GM03348 (cell line): ENCODE measurements at regions not wholly inside any gene's neighbourhood (a gene's known extent, or its start where the extent isn't known, plus 50 kb on each side); places are given as distances from the start of the nearest gene placed in this dataset.

Experiments used
- DNase-seq: peaks from one replicate; pipeline ENCODE4 v3.0.0; 2012; ENCODE audit warnings: low spot score

DNA sequence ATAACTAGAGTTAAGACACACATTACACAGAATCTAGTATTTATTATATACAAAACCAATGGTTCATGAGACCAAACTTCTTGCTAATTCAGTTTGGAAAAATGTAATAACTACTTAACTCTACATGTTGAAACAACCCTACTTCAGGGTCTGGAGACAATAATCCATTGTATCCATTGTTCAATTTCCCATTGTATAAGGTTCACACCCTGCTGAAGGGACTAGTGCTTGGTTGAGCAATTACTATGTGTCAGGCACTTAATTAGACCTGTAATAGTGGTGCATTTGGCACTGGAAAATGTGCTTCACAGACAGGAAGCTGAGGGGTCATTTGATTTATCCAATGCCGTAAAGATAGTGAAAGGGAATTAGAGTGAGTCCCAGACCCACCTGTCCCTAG is 114.3 kb upstream of the PAPPA start:
- DNase-seq = no peak

DNA sequence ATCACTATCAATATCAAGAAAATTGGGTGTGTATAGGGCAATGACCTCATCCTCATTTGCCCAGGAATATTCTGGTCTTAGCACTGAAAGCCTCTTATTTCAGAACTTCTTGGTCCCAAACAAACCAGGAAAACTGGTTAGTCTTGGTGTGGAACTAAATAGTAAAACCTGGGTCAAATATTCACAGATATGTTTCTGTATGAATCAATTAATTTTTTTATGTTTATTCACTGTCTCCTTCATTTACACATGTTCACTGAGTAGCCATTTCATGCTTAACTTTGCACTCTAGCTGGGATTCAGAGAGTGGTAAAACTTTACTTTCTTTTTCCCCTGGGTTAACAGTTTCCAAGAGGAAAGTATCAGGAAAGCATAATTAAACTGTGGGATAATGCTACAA is 113.7 kb upstream of the PAPPA start:
- no peak for DNase-seq

DNA sequence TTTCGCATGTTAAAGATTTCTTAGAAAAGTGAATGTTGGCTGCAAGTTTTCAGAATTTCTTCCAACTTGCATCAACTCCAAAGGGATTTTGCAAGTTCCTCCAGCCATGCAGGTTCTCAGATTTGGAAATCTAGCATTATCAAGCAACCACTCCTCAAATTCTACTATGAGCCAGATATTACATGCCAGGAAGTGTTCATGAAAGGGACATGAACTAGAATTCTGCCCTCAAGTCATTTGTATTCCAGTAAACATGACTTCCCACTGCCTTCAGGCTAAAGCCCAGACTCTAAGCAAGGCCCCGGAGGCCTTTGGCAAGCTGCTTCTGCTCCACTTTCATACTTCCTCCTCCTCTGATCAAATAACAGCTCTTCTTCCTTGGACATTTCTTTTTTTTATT is 111.3 kb upstream of the PAPPA start:
- no peak for DNase-seq

DNA sequence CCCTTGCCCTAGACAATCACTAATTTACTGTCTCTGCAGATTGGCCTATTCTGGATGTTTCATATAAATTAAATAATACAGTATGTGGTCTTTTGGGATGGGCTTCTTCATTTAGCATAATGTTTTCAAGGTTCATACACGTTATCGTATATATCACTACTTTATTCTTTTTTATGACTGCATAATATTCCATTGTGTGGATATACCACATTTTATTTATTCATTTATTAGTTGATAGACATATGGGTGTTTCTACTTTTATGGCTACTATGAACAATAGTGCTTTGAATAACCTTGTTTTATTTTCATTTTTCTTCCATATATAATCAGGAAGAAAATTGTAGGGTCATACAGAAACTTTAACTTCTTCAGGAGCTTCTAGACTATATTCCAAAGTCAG is 108.5 kb upstream of the PAPPA start:
- no peak for DNase-seq

DNA sequence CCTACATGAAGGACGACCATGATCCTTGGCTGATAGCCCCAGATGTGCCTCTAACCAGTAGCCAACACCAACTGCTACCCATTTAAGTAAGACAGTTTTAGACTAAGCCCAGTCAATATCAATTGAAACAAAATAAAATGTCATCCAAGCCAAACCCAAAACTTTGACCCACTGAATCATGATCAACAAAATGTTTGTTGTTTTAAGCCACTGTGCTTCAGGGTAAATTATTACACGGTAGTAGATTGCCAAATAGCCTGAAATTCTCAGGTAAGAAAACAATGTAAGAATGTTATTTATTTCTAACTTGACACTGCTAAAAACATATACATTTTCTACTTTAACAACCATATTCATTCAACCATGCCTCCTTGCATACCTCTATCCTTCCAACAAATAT is 105.5 kb upstream of the PAPPA start:
- no peak for DNase-seq

DNA sequence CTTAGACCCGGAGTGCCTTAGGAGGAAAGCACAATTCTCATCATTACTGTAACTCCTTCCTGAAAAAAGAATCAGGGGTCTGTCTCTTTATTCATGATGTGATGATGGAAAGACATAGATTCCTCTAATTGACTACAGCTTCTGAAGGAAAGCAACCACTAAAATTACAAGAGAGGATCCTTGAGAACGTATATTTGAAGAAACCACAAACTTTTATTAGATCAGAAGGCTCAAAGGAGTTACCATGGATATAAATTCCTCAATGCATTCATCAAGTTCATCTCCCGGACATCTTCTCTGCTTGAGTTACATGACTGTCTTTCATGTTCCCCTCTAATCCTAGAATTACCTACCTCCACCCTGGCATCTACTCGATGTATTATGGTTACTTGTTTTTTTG is 104.1 kb upstream of the PAPPA start:
- no peak for DNase-seq

DNA sequence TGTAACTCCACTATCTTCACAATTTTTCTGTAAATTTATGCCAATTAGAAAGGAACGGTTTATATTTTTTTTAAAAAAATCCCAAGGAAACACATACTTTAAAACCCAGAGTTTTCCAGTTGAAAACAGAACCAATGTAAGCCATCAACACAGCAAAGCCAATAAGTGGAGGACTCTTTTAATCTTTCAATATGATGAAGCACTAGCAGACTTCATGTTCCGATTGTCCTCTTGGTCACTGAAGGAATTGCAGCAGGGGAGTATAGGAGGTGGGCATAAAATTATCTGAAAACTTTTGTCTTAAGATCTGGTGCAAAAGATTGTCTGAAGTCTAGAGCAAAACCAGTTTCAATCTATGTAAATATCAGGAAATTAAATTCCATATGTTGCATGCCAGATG is 102.1 kb upstream of the PAPPA start:
- DNase-seq = no peak

DNA sequence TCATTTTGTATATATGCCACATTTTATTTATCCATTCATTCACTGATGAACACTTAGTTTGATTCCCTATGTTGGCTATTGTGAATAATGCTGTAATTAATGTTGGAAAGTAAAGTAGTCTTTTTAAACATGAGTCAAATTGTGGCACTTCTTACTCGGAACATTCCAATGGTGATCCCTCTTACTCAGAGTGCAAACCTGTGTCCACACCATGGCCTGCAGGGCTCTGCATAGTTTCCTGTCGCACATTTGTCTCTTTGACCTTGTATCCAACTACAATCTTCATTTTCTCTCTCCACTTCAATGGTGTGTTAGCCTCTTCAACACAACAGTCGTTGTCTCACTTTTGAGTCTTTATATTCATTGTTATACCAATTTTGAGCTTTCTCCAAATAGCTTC is 98.1 kb upstream of the PAPPA start:
- no peak for DNase-seq

DNA sequence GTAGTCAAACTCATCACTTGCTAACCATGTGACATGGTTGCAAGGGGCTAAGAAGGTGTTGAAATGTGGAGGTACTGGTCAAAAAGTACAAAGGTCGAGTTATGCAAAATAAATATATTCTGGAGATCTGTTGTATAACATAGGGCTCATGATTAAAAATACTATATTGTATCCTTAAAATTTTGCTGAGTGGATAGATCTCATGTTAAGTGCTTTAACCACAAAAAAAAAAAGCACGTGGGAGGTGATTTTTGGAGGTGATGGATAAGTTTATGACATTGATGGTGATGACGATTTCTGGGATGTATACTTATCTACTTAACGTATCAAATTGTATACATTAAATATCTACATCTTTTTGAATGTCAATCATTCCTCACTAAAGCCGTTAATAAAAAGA is 96.2 kb upstream of the PAPPA start:
- DNase-seq = no peak

DNA sequence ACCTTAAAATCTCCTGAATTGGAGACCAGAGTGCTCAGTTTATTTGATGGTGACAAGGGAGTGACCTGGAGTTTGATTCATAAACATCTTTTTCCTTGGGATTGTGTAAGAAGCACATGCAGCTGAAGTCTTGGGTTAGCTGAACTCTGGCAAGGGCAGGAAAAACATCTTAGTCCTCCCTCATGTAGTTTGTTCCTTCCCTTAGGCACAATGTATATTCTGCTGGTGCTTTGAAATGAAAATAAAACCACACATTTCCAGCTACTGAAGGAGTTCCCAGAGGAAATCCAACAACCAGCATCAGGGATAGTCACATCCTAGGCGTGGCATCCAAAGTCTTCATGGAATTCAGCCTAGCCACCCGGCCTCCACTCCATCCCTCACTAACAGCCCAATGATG is 95.2 kb upstream of the PAPPA start:
- no peak for DNase-seq

DNA sequence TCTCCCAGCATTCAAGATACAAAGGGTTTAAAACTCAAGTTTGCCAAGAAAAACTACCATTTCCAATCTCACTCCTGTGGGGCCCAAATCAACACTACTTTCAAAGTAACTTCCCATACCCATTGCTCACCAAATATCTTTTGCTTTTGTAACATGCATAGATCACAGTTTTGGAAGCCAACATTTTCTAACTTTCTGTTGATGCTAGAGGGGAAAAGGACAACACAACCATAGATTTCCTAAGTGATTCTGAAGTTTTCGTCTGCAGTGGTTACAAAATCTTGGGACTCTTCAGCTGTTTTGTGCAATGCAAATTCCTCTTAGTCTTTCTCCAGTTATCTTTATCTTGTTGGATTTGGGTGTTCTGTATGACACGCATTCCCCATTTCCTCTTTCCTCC is 94.1 kb upstream of the PAPPA start:
- DNase-seq = no peak

DNA sequence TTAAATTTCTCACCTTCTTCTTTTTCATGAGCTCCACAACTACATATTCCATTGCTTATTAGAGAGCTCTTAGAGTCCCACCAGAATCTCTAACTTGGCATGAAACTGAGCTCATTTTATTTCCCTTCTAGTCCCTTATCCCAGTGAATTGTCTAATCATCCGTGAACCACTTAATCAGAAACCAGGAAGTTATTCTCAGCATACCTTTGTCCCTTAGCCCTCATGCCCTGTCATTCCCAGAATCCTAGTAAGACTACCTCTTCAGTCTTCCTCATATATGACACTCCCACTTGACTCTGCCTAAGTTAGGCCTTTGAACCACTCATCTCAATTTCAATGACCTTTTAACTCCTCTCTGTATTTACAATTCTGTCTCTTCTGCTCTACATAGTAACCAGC is 93.0 kb upstream of the PAPPA start:
- DNase-seq = no peak

DNA sequence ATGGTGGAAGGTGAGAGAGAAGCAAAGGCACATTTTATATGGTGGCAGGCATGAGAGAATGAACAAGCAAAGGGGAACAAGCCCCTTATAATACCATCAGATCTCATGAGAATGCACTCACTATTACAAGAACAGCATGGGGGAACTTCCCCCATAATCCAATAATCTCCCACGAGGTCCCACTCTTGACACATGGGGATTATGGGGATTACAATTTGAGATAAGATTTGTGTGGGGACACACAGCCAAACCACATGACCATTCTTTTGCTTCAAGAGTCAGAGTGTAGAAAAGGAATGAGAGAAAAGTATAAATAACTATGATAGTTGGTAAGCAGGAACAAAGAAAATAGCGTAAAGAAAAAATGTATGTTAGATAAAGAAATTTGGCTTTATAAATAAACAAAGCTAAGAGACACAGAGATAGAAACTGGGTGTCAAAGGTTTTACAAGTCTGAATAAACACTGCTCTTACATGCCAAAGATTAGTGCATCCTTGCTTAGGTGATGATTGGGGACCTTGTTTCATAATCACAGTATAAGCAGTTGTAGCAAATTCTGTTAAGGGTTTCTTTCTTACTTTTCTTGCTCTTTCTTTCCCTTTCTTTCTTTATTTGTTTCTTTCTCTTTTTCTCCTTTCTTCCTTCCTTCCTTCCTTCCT is 91.9 kb upstream of the PAPPA start:
- DNase-seq = no peak

DNA sequence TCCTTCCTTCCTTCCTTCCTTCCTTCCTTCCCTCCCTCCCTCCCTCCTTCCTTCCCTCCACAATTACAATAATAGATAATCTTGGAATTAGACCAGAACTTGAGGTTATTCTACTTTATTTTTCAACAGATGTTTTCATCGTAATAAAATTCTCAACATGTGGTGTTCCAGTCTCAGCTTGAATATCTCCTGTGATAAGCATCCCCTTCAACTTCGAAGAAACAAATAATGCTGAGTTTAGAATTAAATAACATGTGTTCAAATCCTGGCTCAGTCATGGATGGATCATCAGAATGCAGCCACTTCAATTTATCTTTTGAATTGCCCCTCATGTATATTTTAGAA is 91.4 kb upstream of the PAPPA start:
- no peak for DNase-seq

DNA sequence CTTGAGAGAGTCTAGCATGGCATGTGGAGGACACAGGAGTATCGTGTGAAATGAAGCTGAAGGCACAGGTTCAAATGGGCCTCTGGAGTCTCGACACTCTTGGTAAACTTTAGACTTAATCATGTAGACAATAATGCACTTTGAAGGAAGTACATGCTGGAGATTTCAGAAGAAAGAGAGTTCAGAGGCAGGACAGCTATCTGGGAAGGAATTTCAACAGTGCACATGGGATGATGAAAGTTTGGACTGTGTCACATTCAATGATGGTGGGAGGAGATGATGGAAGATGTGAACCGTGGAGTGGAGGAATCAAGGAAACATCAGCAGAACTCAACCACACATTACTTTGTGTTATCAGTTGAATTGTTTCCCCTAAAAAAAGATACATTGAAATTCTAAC is 88.6 kb upstream of the PAPPA start:
- DNase-seq = peak; percentile 5

DNA sequence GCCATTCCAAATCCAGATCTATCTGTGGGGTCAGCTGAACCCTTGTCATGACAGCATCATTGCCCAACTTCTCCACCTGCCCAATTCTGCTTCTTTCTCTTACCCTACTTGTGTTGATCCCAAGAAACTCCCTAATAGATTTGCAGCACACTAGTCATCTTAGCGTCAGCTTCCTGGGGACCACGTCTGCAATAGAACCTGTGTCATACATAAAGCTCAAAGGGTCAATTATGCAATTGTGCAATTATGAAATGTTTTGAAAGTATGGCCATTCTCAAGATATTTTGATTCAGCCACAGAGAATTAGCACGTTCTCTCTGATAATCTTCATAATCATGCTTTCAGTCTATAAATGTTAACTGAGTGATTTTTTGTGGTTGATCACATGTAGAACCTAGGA is 87.4 kb upstream of the PAPPA start:
- no peak for DNase-seq

DNA sequence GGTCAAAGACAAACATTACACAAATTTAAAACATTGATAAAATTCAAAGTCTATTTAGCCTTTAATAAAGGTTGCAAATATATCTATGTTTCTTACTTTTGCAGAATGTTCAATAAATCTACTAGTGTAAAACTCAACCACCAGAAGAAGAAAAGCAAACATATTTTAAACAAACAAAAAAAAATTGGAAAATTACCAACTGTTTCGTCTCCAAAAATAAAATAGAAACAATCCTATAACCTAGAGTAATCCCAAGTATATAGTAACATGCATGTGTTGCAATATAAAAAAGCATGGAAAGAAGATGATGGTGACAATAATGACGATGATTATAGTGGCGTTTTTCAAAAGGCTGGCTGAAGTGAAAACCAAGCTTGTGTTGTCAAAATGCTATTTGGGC is 86.0 kb upstream of the PAPPA start:
- no peak for DNase-seq

DNA sequence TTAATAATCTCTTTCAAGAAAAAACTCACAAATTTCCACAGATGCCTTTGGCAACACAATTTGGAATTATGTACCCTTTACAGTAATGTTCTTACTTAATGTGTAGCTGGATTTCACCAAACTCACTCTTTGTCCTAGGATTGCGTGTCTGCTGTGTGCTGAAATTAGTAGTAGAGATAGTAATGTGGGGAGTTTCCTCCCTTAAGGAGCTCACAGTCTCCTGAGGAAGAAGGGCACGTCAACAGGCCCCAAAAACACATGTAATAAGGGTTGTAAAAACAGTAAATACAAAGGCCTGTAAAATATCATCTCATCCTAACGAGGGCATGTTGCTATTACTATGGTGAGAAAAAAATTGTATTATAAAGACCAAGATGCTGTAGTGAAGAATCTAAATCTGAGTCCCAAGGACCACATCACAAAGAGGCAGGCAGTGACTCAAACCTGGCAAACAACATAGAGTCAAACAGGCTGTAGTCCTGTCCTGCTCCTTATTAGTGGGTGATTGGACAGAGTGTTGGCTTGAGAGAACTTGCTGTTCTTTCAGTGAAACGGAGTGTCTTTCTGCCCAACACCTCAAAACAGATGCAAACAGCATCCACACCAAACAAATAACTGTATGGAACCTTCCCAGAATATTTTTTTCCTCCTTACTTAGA is 83.2 kb upstream of the PAPPA start:
- DNase-seq = no peak

DNA sequence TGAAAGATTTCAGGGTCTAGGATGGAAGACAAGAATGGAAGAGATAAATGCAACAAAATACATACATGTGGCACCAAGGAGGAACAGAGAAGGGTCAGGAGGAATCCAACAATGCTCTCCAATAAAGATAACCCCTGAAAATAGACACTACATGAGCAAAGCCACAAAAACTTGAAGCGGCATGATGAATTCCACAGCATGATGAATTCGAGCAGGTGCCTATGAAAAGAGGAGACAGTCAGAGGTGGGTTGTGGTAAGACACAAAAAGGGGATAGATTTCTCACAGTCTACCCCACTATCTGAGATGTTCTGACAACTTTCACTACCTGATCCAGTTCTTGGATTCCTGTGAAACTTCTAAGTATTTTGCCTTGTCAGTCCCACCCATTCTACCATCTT is 81.5 kb upstream of the PAPPA start:
- DNase-seq = no peak

DNA sequence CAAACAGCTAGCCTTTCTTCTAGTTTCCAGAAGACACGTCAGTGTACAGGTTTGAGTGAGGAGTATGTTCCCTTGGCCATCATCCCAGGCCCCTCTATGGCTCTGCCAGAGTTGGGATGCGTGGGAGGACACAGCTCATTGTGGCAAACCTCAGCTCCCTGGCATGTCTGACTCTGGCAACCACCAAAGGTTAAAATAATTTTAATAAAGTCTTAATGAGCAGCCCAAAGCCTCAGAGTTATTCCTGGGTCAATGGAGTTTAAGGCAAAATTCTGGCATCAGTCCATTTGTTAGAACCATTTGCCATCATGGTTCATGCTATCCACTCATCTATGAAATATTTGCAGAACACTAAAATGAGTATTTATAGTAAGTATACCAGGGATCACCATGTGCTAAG is 79.8 kb upstream of the PAPPA start:
- peak; percentile 39 for DNase-seq

DNA sequence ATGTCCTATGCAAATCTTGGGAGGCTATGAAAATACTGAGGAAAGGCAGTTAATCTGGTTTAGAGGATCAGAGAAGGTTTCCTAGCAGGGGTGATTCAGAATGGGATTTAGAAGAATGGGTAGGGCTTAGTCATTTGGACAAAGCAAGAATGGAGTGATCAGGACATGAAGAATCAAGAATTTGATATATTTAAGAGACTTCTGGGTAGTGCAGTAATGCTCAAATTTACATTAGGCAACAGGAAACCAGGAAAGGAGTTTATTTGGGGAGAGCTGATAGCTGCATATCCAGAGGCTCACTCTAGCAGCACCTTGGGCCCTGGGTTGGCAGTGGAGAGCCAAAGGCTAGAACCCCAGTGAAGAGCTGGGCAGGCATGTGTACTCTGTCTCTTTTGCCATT is 78.9 kb upstream of the PAPPA start:
- DNase-seq = peak; percentile 19

DNA sequence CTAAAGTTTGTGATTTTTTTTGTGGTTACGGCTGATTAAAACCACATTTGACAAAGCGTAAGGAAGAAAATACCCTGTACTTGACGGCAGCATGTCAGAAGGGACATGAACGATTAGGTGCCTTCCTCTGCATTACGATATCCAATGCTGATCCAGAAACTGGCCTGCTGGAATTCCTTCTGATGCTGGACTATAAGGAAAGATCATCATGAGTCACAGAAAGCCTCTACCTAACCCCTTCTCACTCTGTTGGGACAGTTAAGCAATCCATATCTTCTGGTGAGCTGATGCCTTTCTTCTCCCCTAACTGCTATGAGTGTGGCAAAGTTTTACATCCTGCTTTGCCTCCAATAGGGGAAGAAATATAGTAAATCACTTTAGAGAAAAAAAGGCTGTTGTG is 78.4 kb upstream of the PAPPA start:
- DNase-seq = peak; percentile 73

DNA sequence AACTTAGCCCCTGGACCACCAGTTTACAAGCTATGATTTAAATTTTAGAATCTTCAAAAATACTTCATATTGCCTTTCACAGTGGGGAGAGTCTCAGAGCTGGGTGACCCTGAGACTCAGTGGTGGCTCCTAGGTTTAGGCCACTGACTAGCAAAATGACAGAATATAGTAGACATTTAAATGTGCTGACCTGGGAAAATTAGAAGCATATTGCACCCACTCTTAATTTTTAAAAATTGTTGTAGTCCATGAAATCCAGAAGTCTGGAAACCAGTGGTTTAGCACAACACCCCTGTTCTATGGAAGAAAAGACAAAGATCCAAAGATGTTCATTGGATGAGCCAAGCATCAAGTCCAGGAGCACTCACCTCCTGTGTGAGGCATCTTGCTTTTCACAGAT is 75.0 kb upstream of the PAPPA start:
- no peak for DNase-seq

DNA sequence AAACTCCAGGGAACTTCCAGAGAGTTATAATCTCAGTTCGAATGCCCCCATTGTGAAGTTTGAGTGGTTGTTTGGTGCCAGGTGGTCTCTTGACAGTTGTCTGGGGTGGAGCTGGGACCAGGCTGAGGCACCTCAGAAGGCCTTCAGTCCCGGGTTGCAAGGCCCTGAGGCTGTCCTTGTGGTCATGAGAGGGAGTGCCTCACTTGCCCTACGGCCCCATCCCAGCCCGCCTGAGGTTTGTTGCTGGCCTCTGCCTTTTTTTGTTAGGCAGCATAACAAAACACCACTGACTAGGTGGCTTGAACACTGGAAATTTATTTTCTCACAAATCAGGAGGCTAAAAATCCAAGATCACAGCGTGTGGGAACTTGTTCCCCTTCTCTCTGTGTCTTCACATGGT is 73.0 kb upstream of the PAPPA start:
- no peak for DNase-seq
